VCaP (cell line): ENCODE measurements at regions not wholly inside any gene's neighbourhood (a gene's known extent, or its start where the extent isn't known, plus 50 kb on each side); places are given as distances from the start of the nearest gene placed in this dataset.

Source experiments
- H3K27ac ChIP-seq: fragments of 450-650 bp; 2 replicates; pipeline ENCODE4 v1.5.1; 2017
- TF ChIP-seq, protein P1 (sequence below): fragments of 450-650 bp; conservative IDR thresholded peaks from 2 replicates; pipeline ENCODE4 v1.5.1; 2017; ENCODE audit warnings: mild to moderate bottlenecking, moderate library complexity

- TF ChIP-seq, protein P1, sequence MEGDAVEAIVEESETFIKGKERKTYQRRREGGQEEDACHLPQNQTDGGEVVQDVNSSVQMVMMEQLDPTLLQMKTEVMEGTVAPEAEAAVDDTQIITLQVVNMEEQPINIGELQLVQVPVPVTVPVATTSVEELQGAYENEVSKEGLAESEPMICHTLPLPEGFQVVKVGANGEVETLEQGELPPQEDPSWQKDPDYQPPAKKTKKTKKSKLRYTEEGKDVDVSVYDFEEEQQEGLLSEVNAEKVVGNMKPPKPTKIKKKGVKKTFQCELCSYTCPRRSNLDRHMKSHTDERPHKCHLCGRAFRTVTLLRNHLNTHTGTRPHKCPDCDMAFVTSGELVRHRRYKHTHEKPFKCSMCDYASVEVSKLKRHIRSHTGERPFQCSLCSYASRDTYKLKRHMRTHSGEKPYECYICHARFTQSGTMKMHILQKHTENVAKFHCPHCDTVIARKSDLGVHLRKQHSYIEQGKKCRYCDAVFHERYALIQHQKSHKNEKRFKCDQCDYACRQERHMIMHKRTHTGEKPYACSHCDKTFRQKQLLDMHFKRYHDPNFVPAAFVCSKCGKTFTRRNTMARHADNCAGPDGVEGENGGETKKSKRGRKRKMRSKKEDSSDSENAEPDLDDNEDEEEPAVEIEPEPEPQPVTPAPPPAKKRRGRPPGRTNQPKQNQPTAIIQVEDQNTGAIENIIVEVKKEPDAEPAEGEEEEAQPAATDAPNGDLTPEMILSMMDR, result no peak
- no peak overlapping the region for H3K27ac ChIP-seq
Measured at GRCh38 chr11:12618743-12619540, 55.3 kb upstream of the TEAD1 start.

- H3K27ac ChIP-seq, result no peak overlapping the region
- TF ChIP-seq, protein P1, result no peak
Measured at GRCh38 chr11:12623869-12624268, 50.4 kb upstream of the TEAD1 start.
